ENCODE measurements at regions not wholly inside any gene's neighbourhood (a gene's known extent, or its start where the extent isn't known, plus 50 kb on each side); places are given as distances from the start of the nearest gene placed in this dataset.

DNA sequence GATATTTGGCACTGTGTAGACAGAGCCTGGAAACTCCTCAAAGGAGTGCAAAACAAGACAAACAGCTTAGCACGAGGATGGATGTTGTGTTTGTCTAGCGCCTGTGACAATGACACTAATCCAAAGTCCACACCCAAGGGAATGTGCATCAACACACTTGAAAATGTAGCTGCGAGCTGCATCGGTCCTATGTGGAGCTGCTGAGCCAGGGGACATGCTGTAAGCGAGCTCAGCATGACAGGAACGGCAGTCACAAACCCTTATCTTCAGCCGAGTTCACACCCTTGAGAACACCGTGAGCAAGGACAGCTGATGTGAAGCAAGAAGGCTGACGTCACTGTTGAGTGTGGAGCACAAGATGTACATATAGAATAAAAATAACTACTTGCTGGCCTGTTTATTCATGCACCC is 684.3 kb downstream of the QKI start:
- Histone ChIP-seq H3K9me3 (ENCODE audit: control insufficient read depth, insufficient read depth, low read length) (peaks cover 17% of the 10 kb centered on the region), H2AFZ (replicated peaks; ENCODE audit: low read length, poor library complexity) (no peak overlapping the region), H3K4me3 (ENCODE audit: insufficient read depth, low read depth, low read length) (no peak overlapping the region), H2AK9ac (replicated peaks; ENCODE audit: low read depth, low read length, poor library complexity) (no peak overlapping the region), H2BK120ac (ENCODE audit: low read depth, low read length) (no peak overlapping the region), H3K9me1 (ENCODE audit: insufficient read depth, low read length) (no peaks in the 10 kb centered on the region), H3K23ac (ENCODE audit: low read depth, low read length) (no peak overlapping the region), H3K4me1 (ENCODE audit: control insufficient read depth, insufficient read depth, low read length) (no peaks in the 10 kb centered on the region), H2BK15ac (ENCODE audit: low read depth, low read length) (no peak overlapping the region), H2AK5ac (ENCODE audit: low read depth, low read length) (no peak overlapping the region), H3K14ac (replicated peaks; ENCODE audit: low read depth, low read length) (no peak overlapping the region), H3K27ac (ENCODE audit: insufficient read depth, low read length) (no peak overlapping the region), H3K36me3 (ENCODE audit: control insufficient read depth, insufficient read depth, low read length) (no peaks in the 10 kb centered on the region), H3K4ac (ENCODE audit: low read depth, low read length) (no peak overlapping the region), H3K56ac (ENCODE audit: extremely low read depth, insufficient read depth, low read length) (no peak overlapping the region), H4K91ac (ENCODE audit: insufficient read depth, low read depth, low read length) (no peak overlapping the region), H3K79me1 (ENCODE audit: low read depth in 1 of 2, low read length in 2 of 2) (no peaks in the 10 kb centered on the region), H4K5ac (ENCODE audit: low read depth, low read length) (no peak overlapping the region), H3K18ac (ENCODE audit: low read depth, low read length) (no peak overlapping the region), H3K4me2 (ENCODE audit: low read depth, low read length) (no peak overlapping the region), H2BK20ac (ENCODE audit: low read depth, low read length) (no peak overlapping the region), H3K9ac (ENCODE audit: low read depth, low read length) (no peak overlapping the region), H4K8ac (ENCODE audit: low read depth in 2 of 2, low read length in 2 of 2) (no peak overlapping the region), H2BK5ac (ENCODE audit: low read depth, low read length, poor library complexity, severe bottlenecking) (no peak overlapping the region), H4K20me1 (ENCODE audit: insufficient read depth, low read length) (no peaks in the 10 kb centered on the region), H3K27me3 (ENCODE audit: control insufficient read depth, insufficient read depth, low read length) (no peaks in the 10 kb centered on the region)
- POLR2A ChIA-PET (ENCODE audit: unreplicated experiment), result no interaction called here
- no TSS peak for BruUV-seq (replicated peaks)
- WGBS, 2 experiments (ENCODE audit: extremely low coverage in 2 of 2, insufficient read length in 1 of 2), result no CpG with 5 or more reads among the region's 9 CpGs
- intact Hi-C loops (cut with micrococcal nuclease) (no loop called here), in situ Hi-C loops (cut with MboI; ENCODE audit: low sequenced_read_pairs) (no loop called here), dilution Hi-C loops (cut with HindIII; ENCODE audit: low sequenced_read_pairs, unreplicated experiment) (no loop called here)
- DNase-seq, result no peak
- CTCF ChIA-PET, result no interaction called here
- ATAC-seq (ENCODE audit: low read depth), result no peak
- no peak for TF ChIP-seq MAZ (IDR thresholded peaks at IDR 0.05; ENCODE audit: borderline replicate concordance, low read depth, low read length)
- TF ChIP-seq BHLHE40 (IDR thresholded peaks at IDR 0.05; ENCODE audit: low read depth, low read length), result no peak
- no peak for TF ChIP-seq SMC3 (IDR thresholded peaks at IDR 0.05; ENCODE audit: low read depth, low read length)
- TF ChIP-seq MAFK (IDR thresholded peaks at IDR 0.05; ENCODE audit: low read depth, low read length), result no peak
- no peak for TF ChIP-seq POLR2A (IDR thresholded peaks at IDR 0.05; ENCODE audit: low read depth, low read length)
- TF ChIP-seq RFX5 (IDR thresholded peaks at IDR 0.05; ENCODE audit: low read depth, low read length), result no peak
- TF ChIP-seq CEBPB (IDR thresholded peaks at IDR 0.05; ENCODE audit: low read depth, low read length), result no peak
- TF ChIP-seq, protein P1, sequence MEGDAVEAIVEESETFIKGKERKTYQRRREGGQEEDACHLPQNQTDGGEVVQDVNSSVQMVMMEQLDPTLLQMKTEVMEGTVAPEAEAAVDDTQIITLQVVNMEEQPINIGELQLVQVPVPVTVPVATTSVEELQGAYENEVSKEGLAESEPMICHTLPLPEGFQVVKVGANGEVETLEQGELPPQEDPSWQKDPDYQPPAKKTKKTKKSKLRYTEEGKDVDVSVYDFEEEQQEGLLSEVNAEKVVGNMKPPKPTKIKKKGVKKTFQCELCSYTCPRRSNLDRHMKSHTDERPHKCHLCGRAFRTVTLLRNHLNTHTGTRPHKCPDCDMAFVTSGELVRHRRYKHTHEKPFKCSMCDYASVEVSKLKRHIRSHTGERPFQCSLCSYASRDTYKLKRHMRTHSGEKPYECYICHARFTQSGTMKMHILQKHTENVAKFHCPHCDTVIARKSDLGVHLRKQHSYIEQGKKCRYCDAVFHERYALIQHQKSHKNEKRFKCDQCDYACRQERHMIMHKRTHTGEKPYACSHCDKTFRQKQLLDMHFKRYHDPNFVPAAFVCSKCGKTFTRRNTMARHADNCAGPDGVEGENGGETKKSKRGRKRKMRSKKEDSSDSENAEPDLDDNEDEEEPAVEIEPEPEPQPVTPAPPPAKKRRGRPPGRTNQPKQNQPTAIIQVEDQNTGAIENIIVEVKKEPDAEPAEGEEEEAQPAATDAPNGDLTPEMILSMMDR (conservative IDR thresholded peaks at IDR 0.05; ENCODE audit: low read depth, low read length), result no peak

Measured in IMR-90 (cell line).